ENCODE measurements at regions not wholly inside any gene's neighbourhood (a gene's known extent, or its start where the extent isn't known, plus 50 kb on each side); places are given as distances from the start of the nearest gene placed in this dataset.

DNA sequence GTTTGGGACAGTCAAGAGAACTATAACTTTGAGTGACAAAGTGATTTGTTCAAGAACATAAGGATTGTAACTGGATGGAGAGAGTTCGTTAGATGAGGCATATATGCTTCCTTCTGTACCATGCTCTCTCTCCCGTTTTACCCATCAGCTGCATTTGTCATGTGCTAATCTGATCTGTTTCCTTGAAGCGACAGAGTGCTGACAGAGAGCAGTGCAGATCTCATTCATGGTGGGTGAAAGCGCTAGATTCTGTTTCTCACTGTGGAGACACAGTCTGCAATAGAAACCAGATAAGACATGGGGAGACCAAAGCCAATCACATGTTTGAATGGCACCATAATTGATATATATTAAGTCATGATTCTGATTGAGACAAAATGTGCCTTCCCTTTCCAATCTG lies 456.6 kb upstream of the CELF4 start:
- ChIA-PET POLR2A (no interaction called here), CTCF (no interaction called here)
- intact Hi-C loops (cut with DNase I, micrococcal nuclease) = no loop called here
- no peaks in the 10 kb centered on the region for H3K4me1 Mint-ChIP-seq
- ATAC-seq = no peak
- DNase-seq = no peak
- no peaks in the 10 kb centered on the region for H3K27me3 Mint-ChIP-seq
- H3K36me3 Mint-ChIP-seq (ENCODE audit: low read depth) = no peaks in the 10 kb centered on the region
- no peak overlapping the region for H3K4me3 Mint-ChIP-seq
- peaks cover 5% of the 10 kb centered on the region for H3K9me3 Mint-ChIP-seq (ENCODE audit: low read depth)
- H3K27ac Mint-ChIP-seq = no peak overlapping the region

DNA sequence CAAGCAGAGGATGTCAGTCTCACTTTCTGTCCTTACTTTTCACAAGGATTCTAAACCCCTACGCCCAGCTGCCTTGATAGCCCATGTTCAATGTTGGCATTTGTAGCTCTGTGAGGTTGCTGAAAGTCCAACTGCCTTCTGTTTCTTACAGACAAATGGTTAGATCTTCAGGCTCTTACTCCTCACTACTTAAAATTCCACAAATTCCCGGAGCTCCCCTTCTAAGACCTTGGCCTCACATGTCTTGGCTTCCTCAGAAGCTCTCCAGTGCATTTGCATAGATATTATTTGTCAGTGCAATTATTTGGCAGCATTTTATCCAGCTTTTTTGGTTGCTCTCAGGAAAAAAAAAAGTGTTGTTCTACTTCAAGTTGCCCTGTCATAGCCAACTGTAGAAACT lies 453.7 kb upstream of the CELF4 start:
- DNase-seq = no peak
- ATAC-seq = no peak
- H3K9me3 Mint-ChIP-seq (ENCODE audit: low read depth) = peaks cover 11% of the 10 kb centered on the region
- H3K4me1 Mint-ChIP-seq = no peaks in the 10 kb centered on the region
- POLR2A ChIA-PET = interaction anchor here (0.7 kb wide), 1 partner anchor 1565 kb away, joined by 3 read pairs; no protein-coding TSS in a partner anchor
- H3K4me3 Mint-ChIP-seq = no peak overlapping the region
- no peaks in the 10 kb centered on the region for H3K27me3 Mint-ChIP-seq
- no peak overlapping the region for H3K27ac Mint-ChIP-seq
- CTCF ChIA-PET = interaction anchor here (0.6 kb wide), 1 partner anchor 8 kb away, joined by 3 read pairs; no protein-coding TSS in a partner anchor
- H3K36me3 Mint-ChIP-seq (ENCODE audit: low read depth) = no peaks in the 10 kb centered on the region
- intact Hi-C loops (cut with DNase I, micrococcal nuclease) = no loop called here

DNA sequence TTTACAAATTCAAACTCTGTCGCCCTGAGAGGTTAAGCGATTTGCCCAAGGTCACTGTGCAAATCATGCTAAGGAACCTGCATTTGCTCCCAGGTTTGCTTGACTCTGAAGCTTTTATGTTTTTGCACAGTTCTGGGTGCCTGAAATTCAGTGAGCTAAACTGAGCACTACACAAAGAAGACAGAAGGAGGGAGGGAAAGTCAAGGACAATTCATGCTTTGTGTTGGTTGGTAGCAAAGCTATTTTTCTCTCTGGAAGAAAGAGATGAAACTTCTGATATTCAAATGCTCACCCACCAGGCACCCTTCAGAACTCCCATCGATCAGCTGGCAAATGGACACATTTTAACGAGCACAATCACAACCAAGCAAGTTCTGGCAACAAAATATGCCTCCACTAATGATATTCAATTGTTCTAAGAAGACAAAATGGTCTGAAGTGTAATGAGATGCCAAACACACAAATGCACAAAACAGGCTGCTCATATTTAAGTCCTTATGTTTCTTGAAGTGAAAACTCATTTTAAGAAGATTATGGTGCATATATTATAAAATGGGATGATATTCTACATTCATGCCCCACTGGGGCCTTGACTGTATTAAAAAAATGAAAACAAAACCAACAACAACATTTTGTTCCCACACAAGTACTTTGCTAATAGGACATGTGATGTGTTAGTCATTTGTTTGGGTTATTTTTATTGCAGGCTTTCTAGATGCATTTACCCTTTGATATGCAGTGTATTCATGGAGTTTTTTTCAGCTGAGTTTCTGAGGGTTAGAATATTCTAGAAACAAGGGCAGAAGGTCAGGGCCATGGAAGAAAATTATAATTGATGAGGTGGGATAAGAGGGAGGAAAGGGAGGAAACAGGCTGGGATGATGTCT lies 445.6 kb upstream of the CELF4 start:
- POLR2A ChIA-PET = no interaction called here
- Mint-ChIP-seq H3K27me3 (no peaks in the 10 kb centered on the region), H3K4me3 (no peak overlapping the region), H3K9me3 (ENCODE audit: low read depth) (peaks cover 7% of the 10 kb centered on the region), H3K36me3 (ENCODE audit: low read depth) (no peaks in the 10 kb centered on the region), H3K4me1 (no peaks in the 10 kb centered on the region), H3K27ac (no peak overlapping the region)
- CTCF ChIA-PET = interaction anchor here (0.7 kb wide), 1 partner anchor 8 kb away, joined by 3 read pairs; no protein-coding TSS in a partner anchor
- DNase-seq (no peak), ATAC-seq (no peak)
- intact Hi-C loops (cut with DNase I, micrococcal nuclease) = no loop called here

DNA sequence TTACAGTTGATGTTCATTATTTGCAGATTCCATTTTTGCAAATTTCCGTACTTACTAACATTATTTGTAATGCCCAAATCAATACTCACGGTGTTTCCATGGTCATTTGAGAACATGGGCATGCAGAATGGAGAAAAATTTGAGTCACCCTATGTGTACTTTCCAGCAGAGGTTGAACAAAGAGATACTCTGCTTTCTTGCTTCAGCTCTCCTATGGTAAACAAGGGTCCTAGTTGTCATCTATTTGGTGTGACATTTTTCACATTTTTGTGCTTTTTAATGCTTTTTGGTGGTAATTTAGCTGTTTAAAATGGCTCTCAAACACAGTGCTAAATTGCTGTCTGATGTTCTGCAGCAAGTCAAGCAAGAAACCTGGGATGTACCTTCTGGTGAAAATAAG lies 444.4 kb upstream of the CELF4 start:
- no peak overlapping the region for H3K27ac Mint-ChIP-seq
- ATAC-seq (no peak), DNase-seq (no peak)
- no peak overlapping the region for H3K4me3 Mint-ChIP-seq
- intact Hi-C loops (cut with DNase I, micrococcal nuclease) = no loop called here
- H3K4me1 Mint-ChIP-seq = no peaks in the 10 kb centered on the region
- H3K9me3 Mint-ChIP-seq (ENCODE audit: low read depth) = no peaks in the 10 kb centered on the region
- no peaks in the 10 kb centered on the region for H3K36me3 Mint-ChIP-seq (ENCODE audit: low read depth)
- POLR2A ChIA-PET = no interaction called here
- CTCF ChIA-PET = no interaction called here
- no peaks in the 10 kb centered on the region for H3K27me3 Mint-ChIP-seq

DNA sequence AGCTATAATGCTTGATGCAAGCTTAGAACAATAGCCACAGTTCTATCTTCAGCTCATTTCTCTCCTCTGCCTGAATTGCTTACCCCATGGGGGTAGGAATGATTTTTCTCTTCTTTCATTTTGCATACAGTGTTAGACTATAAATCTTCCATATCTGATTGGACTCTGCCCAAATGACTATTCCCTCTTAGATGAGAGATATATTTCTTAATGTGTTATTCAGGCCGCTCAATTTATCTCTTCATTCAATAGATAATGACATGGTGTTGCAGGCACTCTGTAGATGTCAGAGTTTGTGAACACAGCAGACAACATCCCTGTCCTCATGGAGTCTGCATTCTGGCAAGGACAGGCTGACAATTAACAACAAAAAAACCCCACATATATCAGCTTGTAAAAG lies 443.7 kb upstream of the CELF4 start:
- Mint-ChIP-seq H3K9me3 (ENCODE audit: low read depth) (no peaks in the 10 kb centered on the region), H3K27me3 (no peaks in the 10 kb centered on the region), H3K4me3 (no peak overlapping the region), H3K36me3 (ENCODE audit: low read depth) (no peaks in the 10 kb centered on the region), H3K4me1 (no peaks in the 10 kb centered on the region), H3K27ac (no peak overlapping the region)
- ChIA-PET CTCF (interaction anchor here (0.7 kb wide), 1 partner anchor 12 kb away, joined by 4 read pairs; no protein-coding TSS in a partner anchor), POLR2A (no interaction called here)
- intact Hi-C loops (cut with DNase I, micrococcal nuclease) = no loop called here
- ATAC-seq (no peak), DNase-seq (no peak)

DNA sequence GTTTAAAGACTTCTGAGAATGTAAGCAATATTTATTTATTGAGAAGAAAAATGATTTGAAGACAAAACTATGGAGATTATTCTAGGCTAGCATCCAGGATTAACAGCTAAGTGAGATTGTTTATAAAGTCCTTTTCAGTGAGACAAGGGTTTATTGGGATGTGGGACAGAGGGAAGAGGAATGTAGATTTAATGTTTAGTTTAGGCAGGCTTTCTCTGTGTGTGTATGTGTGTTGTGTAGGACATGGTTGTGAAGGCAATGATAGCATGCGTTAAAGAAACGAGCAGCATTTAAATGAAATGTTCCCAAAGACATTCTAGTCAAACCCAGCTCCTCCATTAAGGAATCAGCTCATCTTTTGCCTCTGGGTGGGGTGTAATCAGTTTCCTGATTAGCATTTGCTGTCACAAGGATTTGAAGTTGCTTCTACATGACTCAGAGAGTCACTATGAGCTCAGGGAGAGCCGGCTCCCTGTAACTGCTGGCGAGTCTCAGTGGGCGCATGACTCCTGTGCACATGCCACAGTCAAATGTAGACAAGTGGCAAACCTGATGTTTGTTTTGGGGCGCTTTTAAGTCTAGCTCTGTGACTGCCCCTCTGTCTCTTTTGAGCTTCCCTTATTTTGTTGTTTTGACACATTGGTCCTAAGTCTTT lies 442.2 kb upstream of the CELF4 start:
- Mint-ChIP-seq H3K4me3 (no peak overlapping the region), H3K9me3 (ENCODE audit: low read depth) (no peaks in the 10 kb centered on the region), H3K36me3 (ENCODE audit: low read depth) (no peaks in the 10 kb centered on the region), H3K27ac (no peak overlapping the region), H3K4me1 (no peaks in the 10 kb centered on the region), H3K27me3 (no peaks in the 10 kb centered on the region)
- CTCF ChIA-PET = interaction anchor here (0.6 kb wide), 1 partner anchor 13 kb away, joined by 3 read pairs; no protein-coding TSS in a partner anchor
- intact Hi-C loops (cut with DNase I, micrococcal nuclease) = no loop called here
- DNase-seq = no peak
- no peak for ATAC-seq
- POLR2A ChIA-PET = no interaction called here

DNA sequence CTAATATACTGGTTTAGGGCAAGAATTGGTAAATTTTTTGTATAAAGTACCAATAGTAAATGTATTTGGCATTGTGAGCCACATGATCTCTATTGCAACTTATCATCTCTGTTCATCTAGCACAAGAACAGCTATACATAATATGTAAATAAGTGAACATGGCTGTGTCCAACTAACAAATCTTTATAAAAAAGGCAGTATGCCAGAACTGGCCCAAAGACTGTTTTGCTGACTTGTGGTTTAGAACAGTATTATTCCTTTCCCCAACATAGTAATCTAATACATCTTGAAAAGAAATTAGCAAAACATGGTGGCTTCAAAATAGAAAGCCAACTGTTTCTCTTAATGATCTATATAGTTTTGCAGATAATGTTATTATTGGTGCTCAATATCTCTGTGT lies 441.4 kb upstream of the CELF4 start:
- intact Hi-C loops (cut with DNase I, micrococcal nuclease) = no loop called here
- H3K36me3 Mint-ChIP-seq (ENCODE audit: low read depth) = no peaks in the 10 kb centered on the region
- CTCF ChIA-PET = interaction anchor here (0.6 kb wide), 1 partner anchor 12 kb away, joined by 3 read pairs; no protein-coding TSS in a partner anchor
- DNase-seq (no peak), ATAC-seq (no peak)
- H3K4me1 Mint-ChIP-seq = no peaks in the 10 kb centered on the region
- H3K4me3 Mint-ChIP-seq = no peak overlapping the region
- H3K27me3 Mint-ChIP-seq = no peaks in the 10 kb centered on the region
- POLR2A ChIA-PET = no interaction called here
- no peak overlapping the region for H3K27ac Mint-ChIP-seq
- no peaks in the 10 kb centered on the region for H3K9me3 Mint-ChIP-seq (ENCODE audit: low read depth)

DNA sequence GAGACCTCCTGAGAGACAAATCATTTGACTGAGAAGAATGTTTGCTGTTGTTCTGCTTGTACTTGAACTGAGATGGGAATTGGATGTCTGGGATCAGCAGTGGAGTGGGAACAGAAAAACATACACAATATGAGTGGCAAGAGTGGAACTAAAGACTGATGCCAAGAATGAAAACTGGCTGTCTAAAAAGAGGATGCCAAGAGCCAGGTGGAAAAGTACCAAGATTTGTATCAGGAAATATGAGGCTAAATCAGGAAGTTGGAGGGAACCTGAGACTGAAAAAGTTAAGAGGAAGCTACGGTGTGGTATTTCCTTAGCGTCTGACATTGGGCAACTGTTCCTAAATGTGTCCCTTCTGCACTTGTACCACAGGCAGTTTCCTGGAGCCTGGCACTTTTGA lies 440.9 kb upstream of the CELF4 start:
- Mint-ChIP-seq H3K9me3 (ENCODE audit: low read depth) (no peaks in the 10 kb centered on the region), H3K27ac (no peak overlapping the region), H3K4me1 (no peaks in the 10 kb centered on the region), H3K27me3 (no peaks in the 10 kb centered on the region), H3K36me3 (ENCODE audit: low read depth) (no peaks in the 10 kb centered on the region), H3K4me3 (no peak overlapping the region)
- ATAC-seq (no peak), DNase-seq (no peak)
- intact Hi-C loops (cut with DNase I, micrococcal nuclease) = no loop called here
- ChIA-PET POLR2A (no interaction called here), CTCF (no interaction called here)

DNA sequence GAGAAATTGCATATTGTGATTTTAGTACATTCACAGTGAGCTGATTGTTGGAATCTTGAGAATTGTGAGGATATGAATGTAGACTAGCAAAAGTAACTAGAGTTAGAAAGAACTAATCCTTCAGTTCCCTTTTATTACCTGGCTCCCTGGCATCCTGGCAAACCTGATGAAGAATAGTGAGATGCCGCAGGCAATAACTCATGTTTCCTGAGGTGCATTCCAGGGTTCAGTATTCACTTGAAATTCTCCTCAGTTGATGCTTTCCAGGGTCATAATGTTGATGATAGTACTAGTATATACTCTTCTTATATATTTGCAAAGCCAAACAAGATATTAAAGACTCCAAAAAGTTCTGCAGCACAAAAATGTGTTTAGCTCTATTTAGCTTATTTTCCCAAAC lies 432.1 kb upstream of the CELF4 start:
- Mint-ChIP-seq H3K27me3 (no peaks in the 10 kb centered on the region), H3K4me1 (no peaks in the 10 kb centered on the region), H3K9me3 (ENCODE audit: low read depth) (peaks cover 2% of the 10 kb centered on the region), H3K27ac (no peak overlapping the region), H3K36me3 (ENCODE audit: low read depth) (no peaks in the 10 kb centered on the region), H3K4me3 (no peak overlapping the region)
- no peak for DNase-seq
- intact Hi-C loops (cut with DNase I, micrococcal nuclease) = no loop called here
- ChIA-PET CTCF (interaction anchor here (0.6 kb wide), 1 partner anchor 369 kb away, joined by 3 read pairs; no protein-coding TSS in a partner anchor), POLR2A (no interaction called here)
- no peak for ATAC-seq

DNA sequence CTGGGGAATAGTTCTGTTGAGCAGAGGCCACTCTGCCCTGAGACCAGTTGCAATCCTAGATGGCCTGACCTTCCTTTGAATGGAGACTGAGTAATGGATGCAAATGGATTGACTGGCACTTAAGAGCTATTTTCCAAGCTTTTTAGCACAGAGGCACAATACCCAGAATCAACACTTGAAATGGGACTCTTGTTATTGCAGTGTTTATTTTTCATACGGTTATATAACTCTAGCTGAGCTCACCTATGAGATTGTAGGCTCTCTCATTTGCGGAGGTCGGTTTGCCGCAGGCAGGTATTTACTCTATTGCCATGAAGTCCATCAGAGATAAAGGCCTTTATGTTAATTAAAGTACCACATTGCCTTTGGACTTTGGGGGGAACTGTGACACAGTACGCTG lies 422.3 kb upstream of the CELF4 start:
- no peak for ATAC-seq
- ChIA-PET POLR2A (no interaction called here), CTCF (no interaction called here)
- no peak overlapping the region for H3K4me3 Mint-ChIP-seq
- no peaks in the 10 kb centered on the region for H3K27me3 Mint-ChIP-seq
- intact Hi-C loops (cut with DNase I, micrococcal nuclease) = no loop called here
- H3K36me3 Mint-ChIP-seq (ENCODE audit: low read depth) = no peaks in the 10 kb centered on the region
- no peak overlapping the region for H3K27ac Mint-ChIP-seq
- peaks cover 4% of the 10 kb centered on the region for H3K9me3 Mint-ChIP-seq (ENCODE audit: low read depth)
- no peak for DNase-seq
- H3K4me1 Mint-ChIP-seq = no peaks in the 10 kb centered on the region

DNA sequence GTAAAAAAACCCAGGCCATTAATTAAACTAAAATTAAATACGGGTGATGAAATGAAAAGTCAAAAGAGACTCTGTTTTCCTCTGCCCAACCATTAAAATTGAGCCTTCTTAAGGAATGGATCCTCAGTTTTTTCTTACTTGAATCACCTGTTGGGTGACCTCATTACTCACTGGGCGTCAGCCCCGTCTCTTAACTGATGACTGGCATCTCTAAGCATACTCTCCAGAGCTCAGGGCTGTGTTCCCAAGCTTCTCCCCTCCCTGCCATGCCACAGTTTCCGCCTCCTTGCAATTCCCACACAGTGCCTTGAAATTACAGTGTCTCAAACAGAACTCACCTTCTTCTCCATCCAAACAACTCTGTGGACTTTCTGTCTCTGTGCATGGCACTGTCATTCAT lies 421.1 kb upstream of the CELF4 start:
- DNase-seq (no peak), ATAC-seq (no peak)
- peaks cover 4% of the 10 kb centered on the region for H3K9me3 Mint-ChIP-seq (ENCODE audit: low read depth)
- no peaks in the 10 kb centered on the region for H3K27me3 Mint-ChIP-seq
- intact Hi-C loops (cut with DNase I, micrococcal nuclease) = no loop called here
- H3K27ac Mint-ChIP-seq = no peak overlapping the region
- CTCF ChIA-PET = no interaction called here
- no peaks in the 10 kb centered on the region for H3K4me1 Mint-ChIP-seq
- no peak overlapping the region for H3K4me3 Mint-ChIP-seq
- H3K36me3 Mint-ChIP-seq (ENCODE audit: low read depth) = no peaks in the 10 kb centered on the region
- POLR2A ChIA-PET = no interaction called here

DNA sequence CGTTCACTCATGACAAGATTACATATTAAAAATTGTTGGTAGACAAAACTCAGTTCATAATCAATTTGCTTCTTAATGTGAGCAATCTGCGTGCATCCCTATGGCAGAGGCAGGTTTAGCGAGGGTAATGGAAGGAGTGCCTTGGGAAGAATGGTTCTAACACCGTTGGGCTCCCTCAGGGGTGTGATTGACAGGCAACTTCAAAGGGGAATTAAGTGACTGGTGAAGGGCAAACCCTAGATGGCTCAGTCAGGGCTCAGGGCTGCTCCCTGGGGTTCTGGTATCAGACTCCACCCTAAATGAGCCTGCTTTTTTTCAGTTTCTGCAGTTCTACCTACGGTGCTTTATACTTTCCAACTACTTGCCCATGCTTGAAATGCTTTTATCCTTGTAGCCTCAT lies 419.5 kb upstream of the CELF4 start:
- Mint-ChIP-seq H3K4me3 (no peak overlapping the region), H3K27me3 (no peaks in the 10 kb centered on the region), H3K27ac (no peak overlapping the region), H3K9me3 (ENCODE audit: low read depth) (no peaks in the 10 kb centered on the region), H3K4me1 (no peaks in the 10 kb centered on the region), H3K36me3 (ENCODE audit: low read depth) (no peaks in the 10 kb centered on the region)
- DNase-seq (no peak), ATAC-seq (no peak)
- POLR2A ChIA-PET = no interaction called here
- intact Hi-C loops (cut with DNase I, micrococcal nuclease) = no loop called here
- CTCF ChIA-PET = no interaction called here

Data from activated CD4-positive, alpha-beta T cell treated with anti-CD3 and anti-CD28 coated beads for 36 hours (primary cell).